GM10248 (cell line): ENCODE measurements at regions not wholly inside any gene's neighbourhood (a gene's known extent, or its start where the extent isn't known, plus 50 kb on each side); places are given as distances from the start of the nearest gene placed in this dataset.

Experiments
- CTCF ChIA-PET: fragments of 300-600 bp; sonication (Branson Sonifier 250); formaldehyde crosslinking; extraction: SDS; loops from one replicate; lab custom pipeline; 2021; ENCODE audit warnings: antibody characterized with exemption; lab: Yijun Ruan, JAX
- POLR2A ChIA-PET: fragments of 350-650 bp; sonication (Branson Sonifier 250); formaldehyde crosslinking; extraction: SDS; loops from one replicate; lab custom pipeline; 2020; ENCODE audit warnings: antibody characterized with exemption; lab: Yijun Ruan, JAX
- DNase-seq: peaks from one replicate; pipeline ENCODE4 v3.0.0; 2012; ENCODE audit errors: extremely low spot score
- CTCF ChIP-seq: IDR thresholded peaks from 2 replicates; pipeline ENCODE4 v1.5.1; 2012; ENCODE audit warnings: mild to moderate bottlenecking, low read depth; ENCODE audit errors: extremely low read depth, missing control alignments, control extremely low read depth

- CTCF ChIA-PET, result no interaction called here
- POLR2A ChIA-PET, result no interaction called here
- no peak for DNase-seq
- TF ChIP-seq CTCF, result no peak
Observed at GRCh38 chr17:70920416-70920815, 751.1 kb downstream of the KCNJ2 start.

- POLR2A ChIA-PET, result no interaction called here
- TF ChIP-seq CTCF, result no peak
- DNase-seq, result no peak
- CTCF ChIA-PET, result interaction anchor here (0.9 kb wide), 1 partner anchor 11 kb away, joined by 3 read pairs; no protein-coding TSS in a partner anchor
Observed at GRCh38 chr17:70922268-70922667, 752.9 kb downstream of the KCNJ2 start.

- no peak for TF ChIP-seq CTCF
- POLR2A ChIA-PET, result no interaction called here
- CTCF ChIA-PET, result no interaction called here
- DNase-seq, result no peak
Observed at GRCh38 chr17:70924776-70925175, 755.4 kb downstream of the KCNJ2 start.

GRCh38 chr17:70929226-70929625 lies 759.9 kb downstream of the KCNJ2 start:
- CTCF ChIA-PET, result no interaction called here
- TF ChIP-seq CTCF, result no peak
- POLR2A ChIA-PET, result no interaction called here
- DNase-seq, result no peak

- POLR2A ChIA-PET, result no interaction called here
- CTCF ChIA-PET, result interaction anchor here (1.0 kb wide), 1 partner anchor 12 kb away, joined by 3 read pairs; no protein-coding TSS in a partner anchor
- DNase-seq, result no peak
- no peak for TF ChIP-seq CTCF
Observed at GRCh38 chr17:70934231-70934630, 764.9 kb downstream of the KCNJ2 start.

GRCh38 chr17:70934835-70935234 lies 765.5 kb downstream of the KCNJ2 start:
- ChIA-PET POLR2A (no interaction called here), CTCF (no interaction called here)
- TF ChIP-seq CTCF, result no peak
- no peak for DNase-seq
